GM12873 (cell line): ENCODE measurements at regions not wholly inside any gene's neighbourhood (a gene's known extent, or its start where the extent isn't known, plus 50 kb on each side); places are given as distances from the start of the nearest gene placed in this dataset.

Experiments
- CTCF ChIP-seq: IDR thresholded peaks from 2 replicates; pipeline ENCODE4 v1.5.1; 2012; ENCODE audit warnings: low read depth, mild to moderate bottlenecking, moderate library complexity, low read length, control low read depth; ENCODE audit not compliant: insufficient read depth; ENCODE audit errors: missing control alignments

- no peak for TF ChIP-seq CTCF
Observed at GRCh38 chr10:131748831-131749766, 151.7 kb upstream of the PPP2R2D start.

- no peak for TF ChIP-seq CTCF
Observed at GRCh38 chr10:131749767-131750142, 151.1 kb upstream of the PPP2R2D start.

GRCh38 chr10:131750171-131750895 lies 150.5 kb upstream of the PPP2R2D start:
- no peak for TF ChIP-seq CTCF

- no peak for TF ChIP-seq CTCF
Observed at GRCh38 chr10:131750973-131751826, 149.6 kb upstream of the PPP2R2D start.

- TF ChIP-seq CTCF: no peak
Observed at GRCh38 chr10:131751827-131752775, 148.7 kb upstream of the PPP2R2D start.

- TF ChIP-seq CTCF: no peak
Observed at GRCh38 chr10:131753336-131753735, 147.5 kb upstream of the PPP2R2D start.
